Prostate gland (tissue), 2 donors: ENCODE measurements at regions not wholly inside any gene's neighbourhood (a gene's known extent, or its start where the extent isn't known, plus 50 kb on each side); places are given as distances from the start of the nearest gene placed in this dataset.

Source experiments
- POLR2A ChIP-seq: fragments of 450-650 bp; IDR thresholded peaks from one replicate; pipeline ENCODE4 v1.6.1; 2016; ENCODE audit warnings: antibody characterized with exemption, mild to moderate bottlenecking
- POLR2AphosphoS5 ChIP-seq: sonication (generic); formaldehyde crosslinking; IDR thresholded peaks from one replicate; pipeline ENCODE4 v1.6.1; 2017; ENCODE audit warnings: antibody characterized with exemption
- TF ChIP-seq, protein P1 (sequence below), 4 experiments: fragments of 200-600 bp in 2 of 4; fragments of 450-650 bp in 2 of 4; sonication (generic) in 2 of 4; IDR thresholded peaks; 1 replicate in 3 of 4; 2 replicates in 1 of 4; pipeline ENCODE4 v1.5.1; 2016 to 2019; ENCODE audit warnings: antibody characterized with exemption in 4 of 4, mild to moderate bottlenecking in 2 of 4, moderate library complexity in 2 of 4

DNA sequence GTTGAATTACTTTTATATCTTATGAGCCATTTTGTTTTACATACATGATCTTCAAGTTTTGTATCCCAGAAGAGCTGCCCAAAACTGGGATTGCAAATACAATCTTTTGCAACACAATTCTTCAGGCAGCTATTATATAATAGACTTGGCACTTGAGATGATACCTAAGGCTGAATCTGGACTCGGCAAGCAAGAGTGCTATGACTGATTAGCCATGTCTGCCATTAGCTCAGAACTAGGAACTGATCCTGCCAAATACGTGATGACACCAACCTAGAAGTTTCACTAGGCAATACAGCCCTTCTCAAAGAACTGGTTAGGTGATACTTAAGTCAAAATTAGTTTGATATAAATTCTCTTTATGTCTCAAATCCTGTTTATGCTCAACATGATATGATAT lies 619.6 kb downstream of the CPS1 start:
- TF ChIP-seq, protein P1, sequence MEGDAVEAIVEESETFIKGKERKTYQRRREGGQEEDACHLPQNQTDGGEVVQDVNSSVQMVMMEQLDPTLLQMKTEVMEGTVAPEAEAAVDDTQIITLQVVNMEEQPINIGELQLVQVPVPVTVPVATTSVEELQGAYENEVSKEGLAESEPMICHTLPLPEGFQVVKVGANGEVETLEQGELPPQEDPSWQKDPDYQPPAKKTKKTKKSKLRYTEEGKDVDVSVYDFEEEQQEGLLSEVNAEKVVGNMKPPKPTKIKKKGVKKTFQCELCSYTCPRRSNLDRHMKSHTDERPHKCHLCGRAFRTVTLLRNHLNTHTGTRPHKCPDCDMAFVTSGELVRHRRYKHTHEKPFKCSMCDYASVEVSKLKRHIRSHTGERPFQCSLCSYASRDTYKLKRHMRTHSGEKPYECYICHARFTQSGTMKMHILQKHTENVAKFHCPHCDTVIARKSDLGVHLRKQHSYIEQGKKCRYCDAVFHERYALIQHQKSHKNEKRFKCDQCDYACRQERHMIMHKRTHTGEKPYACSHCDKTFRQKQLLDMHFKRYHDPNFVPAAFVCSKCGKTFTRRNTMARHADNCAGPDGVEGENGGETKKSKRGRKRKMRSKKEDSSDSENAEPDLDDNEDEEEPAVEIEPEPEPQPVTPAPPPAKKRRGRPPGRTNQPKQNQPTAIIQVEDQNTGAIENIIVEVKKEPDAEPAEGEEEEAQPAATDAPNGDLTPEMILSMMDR (IDR thresholded peaks at IDR 0.05) = no peak
- TF ChIP-seq POLR2A (no peak), POLR2AphosphoS5 (no peak)
